ENCODE measurements at regions not wholly inside any gene's neighbourhood (a gene's known extent, or its start where the extent isn't known, plus 50 kb on each side); places are given as distances from the start of the nearest gene placed in this dataset.

DNA sequence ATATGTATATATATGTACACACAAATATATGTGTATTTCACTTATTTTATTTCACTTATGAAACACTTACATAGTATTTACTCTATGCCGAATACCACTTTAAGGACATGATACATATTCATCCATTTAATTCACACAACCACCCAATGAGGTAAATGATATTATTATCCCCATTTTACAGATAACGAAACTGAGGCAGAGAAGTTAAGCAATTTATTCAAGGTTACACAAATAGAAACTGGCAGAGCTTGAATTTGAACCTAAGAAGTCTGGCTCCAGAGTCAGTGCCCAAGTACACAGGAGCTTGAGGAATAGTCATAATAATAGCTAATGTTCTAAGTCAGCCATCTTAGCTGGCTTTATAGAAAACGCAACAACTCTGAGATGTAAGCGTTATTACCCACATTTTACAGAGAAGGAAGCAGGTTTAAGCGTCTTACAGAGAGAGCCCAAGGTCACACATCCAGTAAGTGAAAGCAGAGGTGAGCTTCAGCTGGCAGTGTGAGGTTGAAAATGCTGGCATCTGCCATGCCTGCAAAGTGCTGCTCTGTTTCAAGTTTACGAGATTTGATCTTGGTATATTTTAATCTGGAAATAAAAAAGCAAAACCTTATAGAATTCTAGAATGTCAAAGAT, 326.9 kb downstream of the LPIN1 start:
- Mint-ChIP-seq H3K9me3 (no peaks in the 10 kb centered on the region), H3K4me1 (peaks cover 55% of the 10 kb centered on the region), H3K4me3 (no peak overlapping the region), H3K27me3 (no peaks in the 10 kb centered on the region), H3K36me3 (no peaks in the 10 kb centered on the region), H3K27ac (peak overlapping the region; percentile 44)
- ATAC-seq = no peak

DNA sequence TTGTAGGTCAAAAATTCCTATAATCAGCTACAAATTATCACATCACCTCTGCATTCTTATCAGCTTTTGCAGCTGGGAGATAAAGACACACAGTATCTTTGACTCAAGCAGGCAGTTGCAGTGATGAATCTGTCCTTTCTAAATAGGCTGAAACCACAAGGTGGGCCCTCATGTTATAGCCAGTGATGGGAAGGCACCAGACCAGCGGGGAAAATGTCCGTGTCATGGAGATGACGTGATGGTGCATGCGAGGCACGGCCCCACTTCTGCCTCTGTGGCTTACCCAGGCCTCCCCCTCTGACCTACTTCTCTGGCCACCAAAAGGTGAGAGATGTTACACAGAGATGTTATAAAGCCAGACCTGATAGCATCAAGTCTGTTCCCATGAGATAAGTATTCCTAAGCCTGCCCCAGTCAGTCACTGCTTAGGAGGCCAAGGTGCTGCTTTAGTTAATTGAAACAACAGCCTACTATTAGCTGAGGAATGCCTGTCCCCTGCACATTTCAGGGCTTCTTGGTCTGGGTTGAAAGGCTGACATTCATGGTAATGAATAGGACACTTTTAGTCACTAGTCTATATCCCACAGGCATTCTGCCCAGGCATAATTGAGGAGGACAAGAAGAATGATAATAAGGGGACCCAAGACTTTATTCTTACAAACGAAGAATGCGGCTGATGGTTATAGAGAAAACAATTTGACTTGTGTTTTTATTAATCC, 327.9 kb downstream of the LPIN1 start:
- H3K27me3 Mint-ChIP-seq = no peaks in the 10 kb centered on the region
- H3K36me3 Mint-ChIP-seq = no peaks in the 10 kb centered on the region
- H3K4me3 Mint-ChIP-seq = no peak overlapping the region
- peaks cover 53% of the 10 kb centered on the region for H3K4me1 Mint-ChIP-seq
- ATAC-seq = peak; percentile 35
- H3K9me3 Mint-ChIP-seq = no peaks in the 10 kb centered on the region
- H3K27ac Mint-ChIP-seq = peak overlapping the region; percentile 44

DNA sequence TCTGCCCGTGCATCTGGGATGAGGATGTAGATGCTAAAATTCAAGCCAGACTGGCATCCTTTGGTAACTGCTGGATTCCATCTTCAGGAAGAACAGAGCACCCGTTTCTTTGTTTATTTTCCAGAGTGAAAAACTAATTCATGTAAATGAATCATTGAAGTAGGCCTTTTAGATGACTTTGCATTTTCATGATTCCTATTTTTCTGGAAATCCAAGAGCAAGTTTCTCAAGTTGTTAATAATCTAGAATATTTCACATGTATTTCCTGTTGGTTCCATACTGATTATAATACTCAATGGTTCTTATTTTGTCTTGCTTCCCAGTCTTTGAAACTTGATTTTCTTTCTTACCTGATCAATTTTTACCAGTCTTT, 328.4 kb downstream of the LPIN1 start:
- Mint-ChIP-seq H3K36me3 (no peaks in the 10 kb centered on the region), H3K4me1 (peaks cover 48% of the 10 kb centered on the region), H3K27me3 (no peaks in the 10 kb centered on the region), H3K4me3 (no peak overlapping the region), H3K9me3 (no peaks in the 10 kb centered on the region), H3K27ac (no peak overlapping the region)
- no peak for ATAC-seq

DNA sequence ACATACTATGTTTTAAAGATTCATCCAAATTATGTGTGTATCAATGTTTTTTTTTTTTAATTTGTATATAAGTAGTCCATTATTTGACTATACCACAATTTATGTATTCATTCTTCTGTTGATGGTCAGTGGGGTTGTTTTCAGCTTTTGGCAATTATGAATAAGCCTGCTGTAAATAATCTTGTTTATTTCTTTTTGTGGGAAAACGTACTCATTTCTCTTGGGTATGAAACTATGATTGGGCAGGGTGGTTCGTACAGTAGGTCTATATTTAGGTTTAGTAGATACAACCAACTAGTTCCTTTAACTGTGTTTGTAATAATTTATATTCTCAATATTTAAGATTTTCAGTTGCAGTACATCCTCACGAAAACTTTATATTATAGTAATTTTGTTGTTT, 329.2 kb downstream of the LPIN1 start:
- Mint-ChIP-seq H3K36me3 (no peaks in the 10 kb centered on the region), H3K27ac (no peak overlapping the region), H3K4me3 (no peak overlapping the region), H3K9me3 (no peaks in the 10 kb centered on the region), H3K4me1 (peaks cover 40% of the 10 kb centered on the region), H3K27me3 (no peaks in the 10 kb centered on the region)
- no peak for ATAC-seq

DNA sequence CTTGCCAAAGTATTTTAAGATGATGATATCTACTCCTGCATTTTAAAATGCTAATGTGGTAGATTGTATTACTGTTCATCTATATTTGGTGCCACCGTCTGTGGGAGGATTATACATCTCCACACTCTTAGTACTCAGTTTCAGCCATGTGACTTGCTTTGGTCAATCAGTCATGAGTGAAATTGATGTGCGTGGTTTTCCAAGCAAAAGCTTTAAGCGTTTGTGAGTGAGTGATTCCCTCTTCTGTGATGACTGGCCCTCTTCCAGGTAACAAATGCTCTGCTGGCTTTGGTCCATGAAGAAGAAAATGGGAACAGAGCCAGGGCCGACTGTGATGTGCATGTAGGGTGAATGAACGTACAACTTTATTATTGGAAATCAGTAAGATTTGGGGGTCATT, 330.4 kb downstream of the LPIN1 start:
- ATAC-seq = peak; percentile 64
- H3K27me3 Mint-ChIP-seq = no peaks in the 10 kb centered on the region
- H3K4me1 Mint-ChIP-seq = peaks cover 31% of the 10 kb centered on the region
- H3K4me3 Mint-ChIP-seq = no peak overlapping the region
- no peaks in the 10 kb centered on the region for H3K36me3 Mint-ChIP-seq
- no peaks in the 10 kb centered on the region for H3K9me3 Mint-ChIP-seq
- H3K27ac Mint-ChIP-seq = peak overlapping the region; percentile 8

DNA sequence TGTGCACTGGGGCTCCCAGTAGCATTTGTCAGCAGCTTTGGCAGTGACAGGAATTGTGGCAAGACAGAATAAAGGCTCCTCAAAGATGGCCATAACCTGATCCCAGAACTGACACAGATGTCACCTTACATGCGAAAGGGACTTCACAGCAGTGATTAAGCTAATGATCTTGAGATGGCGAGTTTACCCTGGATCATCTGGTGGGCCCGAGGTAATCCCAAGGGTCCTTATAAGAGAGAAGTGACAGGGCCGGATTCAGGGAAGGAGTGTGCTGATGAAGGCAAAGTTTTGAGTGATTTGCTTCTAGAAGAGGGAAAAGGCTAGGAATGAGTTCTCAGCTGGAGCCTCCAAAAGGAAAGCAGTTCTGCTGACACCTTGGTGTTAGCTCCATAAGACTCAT, 333.9 kb downstream of the LPIN1 start:
- Mint-ChIP-seq H3K9me3 (no peaks in the 10 kb centered on the region), H3K27ac (no peak overlapping the region), H3K36me3 (no peaks in the 10 kb centered on the region), H3K4me1 (peaks cover 12% of the 10 kb centered on the region), H3K27me3 (no peaks in the 10 kb centered on the region), H3K4me3 (no peak overlapping the region)
- ATAC-seq = no peak

DNA sequence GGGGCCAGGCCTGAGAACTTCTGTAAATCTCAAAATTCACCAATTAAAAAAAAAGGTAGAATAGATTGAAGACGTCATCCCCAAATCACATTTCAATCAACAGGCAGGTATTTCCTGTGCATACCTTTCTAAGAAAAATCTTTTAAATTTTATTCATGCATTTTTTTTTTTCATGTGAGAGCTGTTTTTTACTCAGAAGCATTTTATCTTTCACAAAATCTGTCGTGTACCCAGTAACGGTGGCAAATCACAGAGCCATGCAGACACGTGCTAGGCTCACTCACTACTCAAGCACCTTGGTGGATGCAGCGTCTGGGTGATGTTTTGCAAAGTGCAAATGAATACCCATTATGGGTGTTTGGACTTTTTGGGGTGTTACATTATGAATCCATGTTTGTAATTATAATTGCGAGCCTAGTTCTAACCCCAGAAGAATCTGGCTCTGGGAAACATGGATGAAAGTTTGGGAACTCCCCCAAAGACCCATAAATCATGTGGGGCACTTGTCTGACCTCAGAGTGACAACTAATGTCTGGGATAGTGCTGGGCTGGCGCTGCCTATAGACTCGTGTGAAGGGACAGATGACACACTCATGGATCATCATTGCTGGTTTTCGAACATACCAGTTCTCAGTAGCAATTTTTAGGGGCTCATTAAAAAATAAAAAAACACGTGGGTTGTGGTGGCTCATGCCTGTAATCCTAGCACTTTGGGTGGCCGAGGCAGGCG, 335.2 kb downstream of the LPIN1 start:
- H3K36me3 Mint-ChIP-seq = no peaks in the 10 kb centered on the region
- H3K27ac Mint-ChIP-seq = no peak overlapping the region
- no peaks in the 10 kb centered on the region for H3K9me3 Mint-ChIP-seq
- ATAC-seq = no peak
- H3K4me1 Mint-ChIP-seq = peaks cover 7% of the 10 kb centered on the region
- no peaks in the 10 kb centered on the region for H3K27me3 Mint-ChIP-seq
- no peak overlapping the region for H3K4me3 Mint-ChIP-seq

DNA sequence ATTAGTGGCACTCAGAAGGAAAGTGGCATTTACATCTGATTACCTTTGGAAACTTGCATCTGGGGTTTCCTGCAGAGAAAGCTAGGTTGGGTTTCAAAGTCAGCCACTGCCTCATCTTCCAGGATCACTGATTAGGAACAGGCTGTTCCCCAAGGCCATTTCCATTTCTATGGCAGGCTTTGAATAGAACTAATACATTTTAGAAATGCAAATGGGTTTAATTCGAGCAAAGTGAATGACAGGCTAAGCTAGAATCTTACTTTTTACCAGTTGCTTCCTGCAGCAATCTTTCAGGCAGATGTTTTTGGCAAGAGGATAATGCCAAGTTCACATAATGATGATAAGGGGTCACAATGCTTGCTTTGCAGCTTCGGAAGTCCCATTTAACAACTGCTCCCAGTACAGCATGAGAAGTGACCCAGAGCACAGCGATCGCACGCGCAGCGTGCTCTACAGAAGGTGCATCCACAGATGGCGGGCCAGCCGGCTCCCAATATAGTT, 336.7 kb downstream of the LPIN1 start:
- H3K27me3 Mint-ChIP-seq = no peaks in the 10 kb centered on the region
- H3K4me3 Mint-ChIP-seq = no peak overlapping the region
- no peak overlapping the region for H3K27ac Mint-ChIP-seq
- no peaks in the 10 kb centered on the region for H3K9me3 Mint-ChIP-seq
- no peak for ATAC-seq
- H3K36me3 Mint-ChIP-seq = no peaks in the 10 kb centered on the region
- peaks cover 10% of the 10 kb centered on the region for H3K4me1 Mint-ChIP-seq

DNA sequence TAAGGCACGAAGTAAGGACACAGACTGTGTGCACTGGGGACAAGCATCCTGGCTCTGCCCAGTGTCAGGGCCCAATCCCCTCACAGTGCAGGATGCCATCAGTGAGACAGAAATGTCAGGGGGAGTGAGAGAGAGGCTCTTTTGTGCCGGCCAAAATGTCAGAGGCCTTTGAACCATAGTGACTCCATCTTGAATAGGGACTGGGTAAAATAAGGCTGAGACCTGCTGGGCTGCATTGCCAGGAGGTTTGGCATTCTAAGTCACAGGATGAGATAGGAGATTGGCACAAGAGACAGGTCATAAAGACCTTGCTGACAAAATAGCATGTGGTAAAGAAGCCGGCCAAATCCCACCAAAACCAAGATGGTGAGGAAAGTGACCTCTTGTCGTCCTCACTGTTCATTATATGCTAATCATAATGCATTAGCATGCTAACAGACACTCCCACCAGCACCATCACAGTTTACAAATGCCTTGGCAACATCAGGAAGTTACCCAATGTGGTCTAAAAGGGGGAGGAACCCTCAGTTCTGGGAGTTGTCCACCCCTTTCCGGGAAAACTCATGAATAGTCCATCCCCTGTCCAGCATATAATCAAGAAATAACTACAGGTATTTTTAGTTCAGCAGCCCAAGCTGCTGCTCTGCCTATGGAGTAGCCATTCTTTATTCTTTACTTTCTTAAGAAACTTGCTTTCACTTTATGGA, 337.4 kb downstream of the LPIN1 start:
- no peak overlapping the region for H3K27ac Mint-ChIP-seq
- H3K27me3 Mint-ChIP-seq = no peaks in the 10 kb centered on the region
- peaks cover 10% of the 10 kb centered on the region for H3K4me1 Mint-ChIP-seq
- H3K9me3 Mint-ChIP-seq = no peaks in the 10 kb centered on the region
- H3K36me3 Mint-ChIP-seq = no peaks in the 10 kb centered on the region
- ATAC-seq = no peak
- no peak overlapping the region for H3K4me3 Mint-ChIP-seq

DNA sequence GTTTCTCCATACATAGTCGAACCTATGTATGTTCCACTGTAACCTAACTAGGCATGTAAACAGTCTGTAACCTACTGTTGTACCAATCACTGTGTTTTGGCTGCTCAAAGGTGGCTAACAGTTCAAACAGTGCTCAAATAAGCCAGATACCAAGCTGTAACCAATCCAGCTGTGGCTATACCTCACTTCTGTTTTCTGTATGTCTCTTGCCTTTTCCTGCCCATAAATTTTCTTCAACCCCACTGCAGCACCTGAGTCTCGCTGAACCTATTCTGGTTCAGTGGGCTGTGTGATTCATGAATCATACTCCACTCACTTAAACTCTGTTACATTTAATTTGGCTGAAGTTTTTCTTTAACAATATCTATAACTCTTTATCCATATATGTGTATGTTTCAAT, 340.7 kb downstream of the LPIN1 start:
- Mint-ChIP-seq H3K27ac (no peak overlapping the region), H3K9me3 (no peaks in the 10 kb centered on the region)
- ATAC-seq = peak; percentile 50

DNA sequence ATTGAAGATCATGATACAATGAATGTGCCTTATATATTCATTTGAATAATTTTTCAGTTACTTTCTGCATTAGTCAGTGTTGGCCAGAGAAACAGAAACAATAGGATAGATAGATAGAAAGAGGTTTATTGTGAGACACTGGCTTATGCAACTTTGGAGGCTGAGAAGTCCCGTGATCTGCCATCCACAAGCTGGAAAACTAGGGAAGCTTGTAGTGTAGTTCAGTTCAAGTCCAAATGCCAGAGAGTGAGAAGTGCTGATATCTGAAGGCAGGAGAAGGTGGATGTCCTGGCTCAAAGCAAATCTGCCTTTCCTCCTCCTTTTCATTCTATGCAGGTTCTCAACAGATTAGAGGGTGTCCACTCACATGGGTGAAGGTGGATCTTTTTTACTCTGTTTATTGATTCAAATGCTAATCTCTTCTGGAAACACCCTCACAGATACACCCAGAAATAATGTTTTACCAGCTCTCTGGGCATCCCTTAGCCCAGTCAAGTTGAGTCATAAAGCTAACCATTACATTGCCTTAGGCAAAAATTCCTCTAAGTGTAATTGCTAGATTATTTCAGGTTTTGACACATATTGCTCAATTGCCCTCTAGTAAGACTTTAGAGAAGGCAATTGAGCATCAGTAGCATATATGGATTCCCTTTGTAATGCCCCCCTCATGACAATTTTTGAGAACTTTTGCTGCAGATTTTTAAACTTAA, 341.4 kb downstream of the LPIN1 start:
- no peak for ATAC-seq
- Mint-ChIP-seq H3K4me3 (no peak overlapping the region), H3K4me1 (peaks cover 10% of the 10 kb centered on the region), H3K27ac (no peak overlapping the region), H3K27me3 (no peaks in the 10 kb centered on the region), H3K36me3 (no peaks in the 10 kb centered on the region), H3K9me3 (no peaks in the 10 kb centered on the region)

More for the DNA sequence above, 340.7 kb downstream of the LPIN1 start:
- Mint-ChIP-seq H3K27me3 (no peaks in the 10 kb centered on the region), H3K4me1 (peaks cover 10% of the 10 kb centered on the region), H3K4me3 (no peak overlapping the region), H3K36me3 (no peaks in the 10 kb centered on the region)

DNA sequence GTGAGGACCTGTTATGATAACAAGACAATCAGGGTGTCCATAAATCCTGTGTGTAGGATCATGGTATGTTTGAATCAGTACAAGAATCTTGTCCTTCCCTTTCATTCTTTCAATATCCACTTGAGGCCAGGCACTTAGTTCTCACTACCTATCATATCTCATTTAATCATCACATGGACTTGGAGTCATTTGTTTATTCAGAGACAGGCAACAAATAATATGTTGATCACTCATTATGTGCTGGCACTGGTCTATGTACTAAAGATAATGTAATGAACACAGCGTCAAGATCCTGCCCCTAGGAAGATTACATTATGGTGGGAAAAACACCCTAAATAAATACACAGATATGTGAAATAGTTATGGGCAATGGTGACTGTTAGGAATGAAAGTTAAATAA, 342.6 kb downstream of the LPIN1 start:
- Mint-ChIP-seq H3K4me3 (no peak overlapping the region), H3K4me1 (peaks cover 10% of the 10 kb centered on the region), H3K9me3 (no peaks in the 10 kb centered on the region), H3K27ac (peak overlapping the region; percentile 1), H3K27me3 (no peaks in the 10 kb centered on the region), H3K36me3 (no peaks in the 10 kb centered on the region)
- ATAC-seq = no peak

DNA sequence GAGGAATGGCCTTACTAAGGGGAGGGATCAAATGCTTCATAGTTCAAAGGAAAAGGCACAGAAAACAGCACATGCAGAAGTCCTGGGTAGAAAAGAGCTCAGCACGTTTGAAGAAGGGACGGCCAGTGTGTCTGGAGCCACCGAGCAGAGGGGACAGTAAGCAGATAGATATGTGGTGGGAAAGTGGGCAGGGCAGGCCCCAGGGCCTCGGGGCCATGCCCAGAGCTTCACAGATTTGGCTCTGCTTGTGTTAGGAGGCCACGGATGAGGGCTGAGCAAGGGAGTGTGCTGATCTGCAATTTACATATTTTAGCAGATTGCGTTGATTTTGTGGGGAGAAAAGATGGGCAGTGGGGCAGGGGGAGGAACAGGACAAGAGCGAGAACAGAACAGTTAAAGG, 343.1 kb downstream of the LPIN1 start:
- Mint-ChIP-seq H3K27ac (peak overlapping the region; percentile 1), H3K27me3 (no peaks in the 10 kb centered on the region), H3K4me3 (no peak overlapping the region), H3K4me1 (peaks cover 10% of the 10 kb centered on the region), H3K36me3 (no peaks in the 10 kb centered on the region), H3K9me3 (no peaks in the 10 kb centered on the region)
- no peak for ATAC-seq

DNA sequence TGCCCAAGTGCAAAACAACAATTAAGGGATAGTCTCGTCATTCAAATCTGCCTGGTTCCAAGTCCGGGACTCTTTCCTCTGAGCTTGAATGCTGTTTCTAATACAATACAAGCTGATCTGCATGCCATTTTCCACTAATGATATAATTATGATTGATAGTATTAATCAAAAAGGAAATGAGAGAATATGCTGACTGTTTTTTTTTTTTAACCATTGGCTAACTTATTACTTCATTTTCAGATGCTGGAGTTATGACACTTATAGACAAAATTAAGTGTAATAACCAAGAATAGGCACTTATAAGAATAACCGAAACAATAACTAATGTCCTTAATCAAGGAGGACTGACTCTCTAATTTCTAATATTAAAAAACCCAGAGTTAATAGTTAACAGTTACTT, 343.6 kb downstream of the LPIN1 start:
- Mint-ChIP-seq H3K4me3 (no peak overlapping the region), H3K36me3 (no peaks in the 10 kb centered on the region), H3K27me3 (no peaks in the 10 kb centered on the region), H3K4me1 (peaks cover 10% of the 10 kb centered on the region), H3K9me3 (no peaks in the 10 kb centered on the region), H3K27ac (no peak overlapping the region)
- no peak for ATAC-seq

DNA sequence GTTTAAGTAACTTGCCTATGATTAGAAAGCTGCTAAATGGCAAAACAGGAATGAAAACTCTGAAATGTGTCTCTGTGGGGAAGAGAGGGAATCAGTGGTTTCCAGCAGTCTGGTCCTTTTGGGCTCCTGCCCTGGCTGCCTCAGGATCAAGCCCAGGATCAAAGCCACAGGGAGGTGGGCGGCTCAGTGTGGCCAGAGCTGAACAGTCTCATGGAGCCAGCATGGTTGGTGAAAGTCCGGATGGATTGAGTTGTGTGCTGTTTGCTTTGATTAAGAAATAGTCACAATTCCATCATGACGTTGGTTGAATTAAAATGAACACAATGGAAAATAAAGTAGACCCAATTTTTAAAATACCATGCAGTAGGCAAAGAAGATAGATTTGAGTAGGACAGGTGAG, 344.2 kb downstream of the LPIN1 start:
- Mint-ChIP-seq H3K27me3 (no peaks in the 10 kb centered on the region), H3K27ac (no peak overlapping the region), H3K9me3 (no peaks in the 10 kb centered on the region), H3K36me3 (no peaks in the 10 kb centered on the region), H3K4me1 (peaks cover 10% of the 10 kb centered on the region), H3K4me3 (no peak overlapping the region)
- no peak for ATAC-seq
